Skeletal muscle tissue (tissue), 3 donors: ENCODE measurements at regions not wholly inside any gene's neighbourhood (a gene's known extent, or its start where the extent isn't known, plus 50 kb on each side); places are given as distances from the start of the nearest gene placed in this dataset.

Experiments used
- H3K27ac ChIP-seq: one replicate; pipeline ENCODE4 v1.7.0; 2013; ENCODE audit warnings: mild to moderate bottlenecking, low read depth, low read length, inconsistent platforms
- H3K27me3 ChIP-seq, 3 donors: one replicate each; pipeline ENCODE4 v1.7.0; 2013; ENCODE audit warnings: low read length in 3 of 3; ENCODE audit not compliant: control insufficient read depth in 3 of 3, insufficient read depth in 3 of 3
- H3K36me3 ChIP-seq, 3 donors: one replicate each; pipeline ENCODE4 v1.7.0; 2013; ENCODE audit warnings: low read length in 3 of 3; ENCODE audit not compliant: control insufficient read depth in 3 of 3, insufficient read depth in 3 of 3
- H3K4me1 ChIP-seq, 3 donors: one replicate each; pipeline ENCODE4 v1.7.0; 2013; ENCODE audit warnings: low read length in 3 of 3, mild to moderate bottlenecking in 3 of 3; ENCODE audit not compliant: control insufficient read depth in 3 of 3, insufficient read depth in 3 of 3
- H3K4me3 ChIP-seq, 3 donors: one replicate each; pipeline ENCODE4 v1.7.0; 2013; ENCODE audit warnings: low read length in 3 of 3
- H3K9ac ChIP-seq, 3 donors: one replicate each; pipeline ENCODE4 v1.7.0; 2013; ENCODE audit warnings: low read length in 3 of 3, mild to moderate bottlenecking in 3 of 3, moderate library complexity in 2 of 3, low read depth in 1 of 3
- H3K9me3 ChIP-seq, 3 donors: one replicate each; pipeline ENCODE4 v1.7.0; 2013; ENCODE audit warnings: low read length in 3 of 3; ENCODE audit not compliant: control insufficient read depth in 3 of 3
- donor health status: Osteomylitis.

DNA sequence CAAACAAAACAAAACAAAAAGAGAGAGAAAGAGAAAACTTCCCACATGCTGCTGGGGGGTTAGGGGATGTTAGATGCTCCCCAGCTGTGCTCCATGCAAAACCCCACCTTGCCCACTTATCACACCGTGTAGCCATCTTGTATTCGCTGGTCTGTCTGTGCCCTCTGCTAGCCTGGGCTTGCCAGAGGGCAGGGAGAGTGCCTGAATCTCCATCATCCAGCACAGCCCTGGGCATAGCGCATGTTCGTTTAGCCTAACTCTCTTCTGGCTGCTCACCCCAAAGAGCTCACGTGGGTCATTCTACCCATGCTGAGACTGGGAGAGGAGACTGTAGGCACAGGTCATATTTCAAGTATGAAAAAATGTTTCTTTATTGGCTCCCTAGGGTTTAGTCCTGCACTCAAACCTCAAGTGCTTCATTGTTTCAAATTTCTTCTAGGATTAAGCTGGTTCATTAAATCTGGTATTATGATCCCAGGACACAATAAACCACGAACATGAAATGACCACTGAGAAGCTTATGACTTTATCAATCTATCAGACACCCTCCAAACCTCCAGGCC, 100.5 kb downstream of the KCNF1 start:
- Histone ChIP-seq H3K9ac (no peak overlapping the region), H3K36me3 (no peaks in the 10 kb centered on the region), H3K4me1 (no peaks in the 10 kb centered on the region), H3K4me3 (no peak overlapping the region), H3K27me3 (peaks cover 0 to 6% (median 3%) of the 10 kb centered on the region in 3 donors), H3K9me3 (peaks cover 3 to 13% (median 5%) of the 10 kb centered on the region in 3 donors), H3K27ac (no peak overlapping the region)

DNA sequence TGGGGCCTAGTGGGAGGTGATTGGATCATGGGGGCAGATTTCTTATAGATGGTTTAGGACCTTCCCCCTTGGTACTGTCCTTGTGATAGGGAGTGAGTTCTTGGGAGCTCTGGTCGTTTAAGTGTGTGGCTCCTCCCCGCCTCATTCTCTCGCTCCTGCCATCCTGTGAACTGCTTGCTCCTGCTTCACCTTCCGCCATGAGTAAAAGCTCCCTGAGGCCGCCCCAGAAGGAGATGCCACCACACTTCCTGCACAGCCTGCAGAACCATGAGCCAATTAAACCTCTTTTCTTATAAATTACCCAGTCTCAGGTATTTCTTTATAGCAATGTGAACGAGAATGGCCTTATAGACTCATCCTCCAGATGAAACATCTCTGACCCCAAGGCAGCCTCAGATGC, 101.5 kb downstream of the KCNF1 start:
- H3K4me3 ChIP-seq, result no peak overlapping the region
- no peaks in the 10 kb centered on the region for H3K36me3 ChIP-seq
- H3K9me3 ChIP-seq, result peaks cover 3 to 13% (median 5%) of the 10 kb centered on the region in 3 donors
- H3K27ac ChIP-seq, result no peak overlapping the region
- peaks cover 0 to 10% (median 9%) of the 10 kb centered on the region in 3 donors for H3K27me3 ChIP-seq
- H3K9ac ChIP-seq, result no peak overlapping the region
- no peaks in the 10 kb centered on the region for H3K4me1 ChIP-seq

DNA sequence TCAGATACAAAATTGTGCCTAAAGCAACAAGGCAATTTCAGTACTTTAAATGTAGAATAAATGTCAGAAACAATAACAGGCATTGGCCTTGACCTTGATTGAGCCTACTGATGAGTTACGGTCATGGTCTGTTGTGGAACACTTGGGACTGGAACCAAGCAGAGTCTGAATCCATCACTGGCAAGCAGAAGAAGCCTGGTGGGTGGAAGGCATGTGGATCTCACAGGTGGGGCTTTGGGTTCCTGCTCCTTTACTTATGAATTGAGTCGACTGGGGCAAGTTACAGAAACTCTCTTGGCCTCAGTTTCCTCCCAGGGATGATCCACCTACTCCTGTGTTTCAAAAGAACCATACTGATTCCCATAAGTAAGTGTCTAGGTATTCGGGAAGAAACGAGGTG, 102.3 kb downstream of the KCNF1 start:
- H3K27ac ChIP-seq, result no peak overlapping the region
- peaks cover 4 to 15% (median 10%) of the 10 kb centered on the region in 3 donors for H3K27me3 ChIP-seq
- no peak overlapping the region for H3K4me3 ChIP-seq
- H3K36me3 ChIP-seq, result no peaks in the 10 kb centered on the region
- H3K9ac ChIP-seq, result no peak overlapping the region
- no peaks in the 10 kb centered on the region for H3K4me1 ChIP-seq
- peaks cover 3 to 13% (median 5%) of the 10 kb centered on the region in 3 donors for H3K9me3 ChIP-seq

DNA sequence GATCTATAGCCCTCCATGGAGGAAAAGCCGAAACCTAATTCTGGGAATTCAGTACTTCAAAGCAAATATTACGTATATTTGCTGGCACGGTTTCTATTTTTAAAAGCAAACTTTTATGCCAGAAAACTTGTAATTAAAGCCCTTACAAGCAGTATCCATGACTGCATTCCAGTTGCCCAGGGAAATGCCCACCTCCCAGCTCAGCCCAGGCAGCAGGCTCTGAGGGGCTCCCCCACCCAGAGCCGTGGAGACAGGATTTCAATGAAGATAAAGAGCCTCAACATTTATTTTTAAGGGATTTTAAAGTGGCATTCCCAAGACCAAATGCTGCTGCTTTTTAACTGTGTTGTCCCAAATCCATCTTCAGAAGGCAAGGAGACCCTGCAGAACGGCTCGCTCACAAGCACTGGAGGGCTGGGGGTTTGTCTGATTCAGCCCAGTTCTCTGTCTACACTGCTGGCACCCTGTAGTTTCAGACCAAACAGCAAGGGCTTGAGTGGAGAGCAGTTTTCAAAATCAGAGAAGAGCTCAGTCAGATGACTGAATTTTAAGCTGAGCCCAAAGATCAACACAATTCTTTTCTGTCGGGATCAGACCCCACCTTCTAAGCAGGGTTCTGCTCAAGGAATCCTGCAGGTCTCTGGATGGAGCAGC, 105.1 kb downstream of the KCNF1 start:
- H3K9ac ChIP-seq, result no peak overlapping the region
- no peak overlapping the region for H3K27ac ChIP-seq
- H3K27me3 ChIP-seq, result peaks cover 10 to 22% (median 14%) of the 10 kb centered on the region in 3 donors
- peaks cover 0 to 5% (median 3%) of the 10 kb centered on the region in 3 donors for H3K9me3 ChIP-seq
- no peaks in the 10 kb centered on the region for H3K36me3 ChIP-seq
- H3K4me3 ChIP-seq, result no peak overlapping the region
- H3K4me1 ChIP-seq, result no peaks in the 10 kb centered on the region

DNA sequence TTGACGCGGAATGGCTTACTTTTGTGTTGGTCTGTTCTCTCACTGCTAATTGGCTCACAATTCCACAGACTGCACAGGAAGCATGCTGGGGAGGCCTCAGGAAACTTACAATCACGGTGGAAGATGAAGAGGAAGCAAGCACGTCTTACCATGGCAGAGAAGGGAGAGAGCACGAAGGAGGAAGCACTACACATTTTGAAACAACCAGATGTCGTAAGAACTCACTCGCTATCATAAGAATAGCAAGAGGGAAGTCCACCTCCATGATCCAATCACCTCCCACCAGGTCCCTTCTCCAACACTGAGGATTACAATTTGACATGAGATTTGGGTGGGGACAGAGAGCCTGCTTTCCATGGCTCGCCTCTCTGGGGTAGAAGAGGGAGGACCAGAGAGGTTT, 106.2 kb downstream of the KCNF1 start:
- Histone ChIP-seq H3K27ac (no peak overlapping the region), H3K9me3 (peaks cover 0 to 2% (median 0%) of the 10 kb centered on the region in 3 donors), H3K4me1 (no peaks in the 10 kb centered on the region), H3K36me3 (no peaks in the 10 kb centered on the region), H3K9ac (no peak overlapping the region), H3K27me3 (peaks cover 10 to 22% (median 14%) of the 10 kb centered on the region in 3 donors), H3K4me3 (no peak overlapping the region)

DNA sequence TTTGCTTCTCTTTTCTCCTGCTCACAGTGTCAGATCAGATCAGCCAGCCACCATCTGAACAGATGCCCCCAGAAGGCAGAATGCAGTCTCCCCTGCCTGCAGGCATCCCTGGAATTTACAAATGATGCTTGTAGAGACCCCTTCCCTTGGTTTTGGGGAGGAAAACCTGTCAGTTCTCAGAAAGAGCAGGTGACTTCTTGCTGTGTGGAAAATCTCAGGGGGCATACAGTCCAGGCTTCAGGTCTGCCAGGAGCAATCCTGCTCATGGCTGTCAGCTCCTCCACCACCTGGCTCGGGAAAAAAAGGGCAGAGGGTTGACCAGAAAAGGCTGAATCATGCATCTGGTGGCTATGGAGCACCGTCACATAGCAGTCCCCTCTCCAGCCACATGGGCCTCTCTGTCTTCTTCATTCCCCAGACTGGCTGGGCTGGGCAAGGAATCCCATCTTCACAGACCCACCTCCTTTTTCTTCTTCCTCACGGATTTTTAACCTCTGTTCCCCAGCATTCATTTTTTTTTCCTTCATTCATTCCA, 107.0 kb downstream of the KCNF1 start:
- peaks cover 10 to 22% (median 14%) of the 10 kb centered on the region in 3 donors for H3K27me3 ChIP-seq
- no peak overlapping the region for H3K27ac ChIP-seq
- H3K9ac ChIP-seq, result no peak overlapping the region
- no peaks in the 10 kb centered on the region for H3K36me3 ChIP-seq
- H3K4me1 ChIP-seq, result no peaks in the 10 kb centered on the region
- H3K4me3 ChIP-seq, result no peak overlapping the region
- peaks cover 0 to 2% (median 0%) of the 10 kb centered on the region in 3 donors for H3K9me3 ChIP-seq

DNA sequence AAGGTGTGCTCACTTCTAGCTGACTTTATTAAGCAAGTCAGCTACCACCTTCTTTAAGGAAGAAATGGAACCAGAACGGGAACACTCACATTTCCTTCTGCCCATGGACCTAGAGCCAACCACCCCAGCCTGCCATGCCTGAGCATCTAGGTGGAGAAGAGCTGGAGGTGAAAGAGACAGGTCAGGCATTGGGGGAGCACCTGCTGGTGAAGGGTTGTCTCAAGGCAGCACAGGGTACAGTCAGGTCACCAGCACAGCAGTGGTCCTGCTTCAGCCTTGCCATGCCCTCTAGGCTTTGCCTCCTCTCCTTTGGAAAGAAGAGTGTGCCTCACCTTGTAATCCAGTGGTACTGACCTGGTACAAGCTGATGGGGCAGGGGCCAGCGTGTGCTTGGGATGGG, 107.9 kb downstream of the KCNF1 start:
- H3K36me3 ChIP-seq, result no peaks in the 10 kb centered on the region
- no peak overlapping the region for H3K27ac ChIP-seq
- H3K9ac ChIP-seq, result no peak overlapping the region
- no peaks in the 10 kb centered on the region for H3K9me3 ChIP-seq
- no peak overlapping the region for H3K4me3 ChIP-seq
- no peaks in the 10 kb centered on the region for H3K4me1 ChIP-seq
- H3K27me3 ChIP-seq, result peaks cover 10 to 25% (median 14%) of the 10 kb centered on the region in 3 donors

DNA sequence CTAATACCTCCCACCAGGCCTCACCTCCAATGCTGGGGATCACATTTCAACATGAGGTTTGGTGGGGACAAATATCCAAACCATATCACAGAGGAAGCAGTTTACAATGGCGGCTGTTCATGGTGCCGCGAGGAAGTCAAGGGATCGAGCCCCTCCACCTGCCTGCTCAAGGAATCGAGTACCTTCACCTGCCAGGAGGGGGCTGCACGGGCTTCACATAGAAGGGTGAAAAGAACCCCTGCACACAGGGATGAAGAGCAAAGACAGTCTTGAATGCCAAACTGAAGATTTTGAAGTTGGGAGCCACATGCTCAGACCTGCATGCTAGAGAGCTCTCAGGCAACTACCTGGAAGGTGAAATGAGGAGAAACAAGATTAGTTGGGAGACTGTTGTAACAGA, 110.3 kb downstream of the KCNF1 start:
- no peaks in the 10 kb centered on the region for H3K9me3 ChIP-seq
- H3K36me3 ChIP-seq, result no peaks in the 10 kb centered on the region
- no peak overlapping the region for H3K27ac ChIP-seq
- H3K27me3 ChIP-seq, result peaks cover 9 to 32% (median 10%) of the 10 kb centered on the region in 3 donors
- no peak overlapping the region for H3K4me3 ChIP-seq
- H3K9ac ChIP-seq, result no peak overlapping the region
- H3K4me1 ChIP-seq, result no peaks in the 10 kb centered on the region

DNA sequence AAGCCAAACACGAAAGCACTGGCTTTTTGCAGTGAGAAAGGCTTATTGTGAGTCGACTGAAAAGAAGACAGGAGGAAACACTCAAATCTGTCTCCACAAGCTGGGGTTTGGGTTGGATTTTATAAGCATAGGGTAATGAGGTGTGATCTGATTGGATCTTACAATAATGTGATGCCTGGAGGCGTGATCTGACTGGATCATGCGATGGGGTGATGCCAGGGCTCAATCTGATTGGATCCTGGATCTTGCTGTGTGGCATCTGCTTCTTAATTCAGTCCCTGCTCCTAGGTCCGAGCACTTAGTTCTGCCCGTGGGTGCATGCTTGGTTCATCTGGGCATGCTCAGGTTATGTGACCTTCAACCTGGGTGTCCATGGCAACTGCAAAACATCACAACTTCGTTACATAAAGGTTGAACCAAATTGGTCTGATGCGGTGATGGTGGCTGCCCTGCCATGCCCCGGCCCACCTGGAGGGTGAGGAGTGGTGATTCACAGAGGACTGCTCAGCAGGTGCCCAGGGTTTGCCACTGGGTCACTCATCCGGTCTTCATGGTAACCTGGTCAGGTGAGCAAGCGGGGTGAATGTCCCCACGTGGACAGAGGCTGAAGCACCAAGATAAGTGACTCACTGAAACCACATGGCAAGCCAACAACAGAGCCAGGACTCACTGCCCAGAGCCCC, 111.0 kb downstream of the KCNF1 start:
- H3K9ac ChIP-seq, result no peak overlapping the region
- H3K9me3 ChIP-seq, result no peaks in the 10 kb centered on the region
- no peaks in the 10 kb centered on the region for H3K36me3 ChIP-seq
- no peak overlapping the region for H3K27ac ChIP-seq
- peaks cover 5 to 29% (median 10%) of the 10 kb centered on the region in 3 donors for H3K27me3 ChIP-seq
- no peaks in the 10 kb centered on the region for H3K4me1 ChIP-seq
- no peak overlapping the region for H3K4me3 ChIP-seq
